Frontal cortex (tissue), 3 donors: ENCODE measurements at regions not wholly inside any gene's neighbourhood (a gene's known extent, or its start where the extent isn't known, plus 50 kb on each side); places are given as distances from the start of the nearest gene placed in this dataset.

ENCODE experiments used
- DNase-seq, 2 donors: peaks; one replicate each; pipeline ENCODE4 v3.0.0; 2012; ENCODE audit warnings: low spot score in 2 of 2
- FAIRE-seq: peaks from 2 replicates; lab custom pipeline; 2012; peaks lifted over from hg19 to GRCh38; lab: Jason Lieb, UNC
- donor health status: control.
- donor health status: control.
- donor health status: control.

DNA sequence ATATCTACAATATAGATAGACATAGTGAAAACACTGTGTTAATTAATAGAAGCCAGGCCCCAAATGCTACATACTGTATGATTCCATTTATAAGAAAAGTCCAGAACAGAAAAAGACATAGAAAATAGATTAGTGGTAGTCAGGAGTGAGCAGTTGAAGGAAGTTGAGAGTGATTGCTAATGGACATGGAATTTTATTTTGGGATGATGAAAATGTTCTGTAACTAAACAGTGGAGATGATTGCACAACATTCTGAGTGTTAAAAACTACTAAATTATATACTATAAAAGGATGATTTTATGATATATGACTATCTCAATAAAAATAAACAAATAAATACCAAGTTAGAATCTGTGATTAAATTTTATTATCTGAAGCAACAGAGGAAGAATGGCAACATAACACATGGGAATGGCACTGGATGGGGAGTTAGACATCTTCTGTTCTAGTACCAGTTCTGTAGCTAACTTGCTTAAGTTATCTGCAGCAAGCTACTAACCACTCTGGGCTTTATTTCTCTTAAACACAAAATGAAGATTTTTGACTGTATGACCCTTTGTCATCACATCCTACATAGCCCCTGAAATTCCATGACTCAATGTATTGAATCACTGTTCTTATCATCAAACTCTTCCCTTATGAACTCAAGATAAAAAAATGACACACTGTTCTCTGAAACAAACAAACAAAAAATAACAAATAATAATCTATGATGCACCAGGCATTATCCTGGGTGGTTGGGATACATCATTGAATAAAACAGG lies 612.7 kb downstream of the TBL1XR1 start:
- no peak for DNase-seq
- FAIRE-seq, result no peak

DNA sequence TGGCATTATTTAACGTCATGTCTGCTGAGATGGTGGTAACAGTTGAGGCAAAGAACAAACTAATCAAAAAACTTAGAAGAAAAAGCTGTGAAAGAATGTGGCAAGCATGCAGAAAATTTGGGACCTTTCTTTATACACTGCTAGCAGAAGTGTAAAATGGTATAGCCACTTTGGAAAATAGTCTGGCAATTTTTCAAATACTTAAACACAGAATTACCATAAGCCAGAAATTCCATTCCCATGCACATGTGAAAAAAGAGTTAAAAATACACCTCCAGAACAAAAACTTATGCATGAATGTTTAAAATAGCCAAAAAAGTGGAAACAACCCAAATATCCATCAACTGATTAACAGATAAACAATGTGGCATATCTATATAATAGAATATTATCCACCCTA lies 613.3 kb downstream of the TBL1XR1 start:
- FAIRE-seq (no peak), DNase-seq (no peak)

DNA sequence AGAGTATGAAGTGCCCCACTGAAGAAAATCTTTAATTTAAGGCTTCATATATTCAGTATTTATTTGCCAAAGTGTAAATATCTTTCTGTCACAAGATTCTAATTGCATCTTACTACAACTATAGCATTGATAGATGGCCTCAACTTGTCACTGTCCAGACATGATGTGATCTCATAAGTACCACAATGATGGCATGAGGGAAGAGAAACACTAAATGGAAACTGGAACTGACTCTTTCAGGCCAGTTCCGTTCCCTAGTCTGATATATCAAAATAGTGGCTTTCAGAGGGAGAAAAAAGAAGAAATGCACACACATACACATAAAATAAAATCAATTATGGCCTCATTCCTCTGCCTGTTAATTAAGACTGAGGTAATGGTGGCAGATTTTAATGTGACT lies 615.7 kb downstream of the TBL1XR1 start:
- FAIRE-seq (no peak), DNase-seq (no peak)

DNA sequence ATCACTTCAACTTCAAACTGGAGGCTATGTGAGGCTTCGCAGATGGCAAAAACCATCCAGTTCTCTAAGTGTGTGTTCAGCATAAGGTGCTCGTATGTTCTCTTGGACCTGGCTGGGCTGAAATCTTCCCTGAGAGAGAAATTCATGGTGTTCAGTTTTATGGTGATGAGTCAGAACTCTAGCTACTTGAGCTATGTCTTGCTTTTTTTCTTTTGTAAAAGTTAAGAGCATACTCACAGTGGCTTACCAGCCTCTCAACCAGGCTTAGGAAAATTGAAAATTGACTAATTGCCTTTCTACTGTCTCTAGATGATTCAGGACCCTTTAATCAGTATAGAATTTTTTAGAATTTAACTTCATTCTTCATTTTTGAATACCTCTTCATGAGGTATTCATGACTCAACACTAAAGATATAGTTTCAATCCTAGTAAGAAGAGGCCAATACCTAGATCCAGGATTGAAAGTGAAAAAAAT lies 617.5 kb downstream of the TBL1XR1 start:
- no peak for FAIRE-seq
- no peak for DNase-seq

DNA sequence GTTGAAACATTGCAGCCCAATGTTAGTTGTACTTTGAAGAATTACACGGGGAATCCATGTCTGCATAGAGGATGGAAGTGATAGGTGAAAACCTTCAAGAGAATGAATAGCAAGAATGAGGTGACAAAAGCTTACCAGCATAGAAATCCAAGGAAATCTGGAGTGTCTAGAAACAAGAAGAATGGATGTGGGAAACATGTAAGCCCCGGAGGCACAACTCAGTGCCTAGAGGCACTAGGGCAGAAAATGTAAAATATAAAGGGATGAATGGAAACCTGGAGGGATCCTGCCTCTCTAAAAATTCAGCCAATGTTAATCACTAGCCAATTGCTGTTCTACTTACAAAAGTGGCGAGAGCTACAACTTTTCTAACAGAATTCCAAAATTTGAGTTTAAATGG lies 619.0 kb downstream of the TBL1XR1 start:
- no peak for FAIRE-seq
- DNase-seq, result no peak

DNA sequence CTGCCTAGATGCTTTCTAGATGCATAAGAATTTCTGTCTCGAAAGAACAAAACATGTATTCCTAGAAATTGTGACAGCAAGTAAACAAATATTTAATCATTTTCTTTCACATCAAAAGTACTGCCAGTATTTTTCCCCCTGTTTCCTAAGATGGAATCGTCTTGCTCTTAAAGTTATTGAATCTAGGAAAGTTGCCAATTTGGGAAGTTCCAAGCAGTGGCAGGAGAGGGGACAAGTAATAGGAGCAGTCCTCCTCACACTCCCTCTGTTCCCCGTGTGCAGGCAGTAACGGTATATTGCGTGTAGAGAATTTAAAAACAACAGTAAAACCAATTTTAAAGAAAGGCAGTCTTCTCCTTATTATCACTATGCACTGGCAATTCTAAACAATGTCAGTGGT lies 619.8 kb downstream of the TBL1XR1 start:
- FAIRE-seq, result no peak
- no peak for DNase-seq

DNA sequence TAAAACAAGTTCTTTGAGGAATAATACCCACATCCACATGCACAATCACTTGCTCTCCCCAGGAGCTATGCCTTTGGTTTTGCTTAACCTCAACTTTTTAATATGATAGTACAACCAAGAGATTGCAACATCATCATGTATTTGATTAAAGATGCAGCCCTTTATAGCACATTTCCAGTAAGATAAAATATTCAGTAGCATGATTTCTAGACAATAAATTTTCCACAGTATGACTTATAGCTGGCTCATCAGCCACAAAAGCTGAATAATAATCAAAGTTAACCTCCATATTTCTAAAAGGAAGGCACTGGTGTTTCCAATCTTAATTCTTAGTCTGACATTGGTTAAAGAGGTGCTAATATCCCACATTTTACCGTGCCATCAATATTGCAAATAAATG lies 622.5 kb downstream of the TBL1XR1 start:
- DNase-seq (no peak), FAIRE-seq (no peak)

DNA sequence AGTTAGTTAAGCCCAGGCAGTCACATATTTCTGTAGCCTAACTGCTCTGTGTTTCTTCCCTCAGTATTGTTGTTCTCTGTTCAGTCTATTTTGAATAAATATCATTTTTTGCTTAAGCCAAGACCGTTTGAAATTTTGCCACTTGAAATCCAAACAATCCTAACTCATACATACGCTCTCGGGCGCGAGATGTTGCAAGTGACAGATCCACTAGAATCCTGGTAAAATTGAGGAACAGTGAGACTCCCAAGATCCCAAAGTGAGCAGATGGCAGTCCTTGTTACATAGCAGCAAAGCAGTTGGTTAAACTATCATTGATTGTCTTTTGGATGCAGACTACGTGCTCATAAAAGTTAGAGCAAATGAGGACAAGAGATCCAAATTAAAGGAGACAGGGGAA lies 625.4 kb downstream of the TBL1XR1 start:
- DNase-seq (no peak), FAIRE-seq (no peak)

DNA sequence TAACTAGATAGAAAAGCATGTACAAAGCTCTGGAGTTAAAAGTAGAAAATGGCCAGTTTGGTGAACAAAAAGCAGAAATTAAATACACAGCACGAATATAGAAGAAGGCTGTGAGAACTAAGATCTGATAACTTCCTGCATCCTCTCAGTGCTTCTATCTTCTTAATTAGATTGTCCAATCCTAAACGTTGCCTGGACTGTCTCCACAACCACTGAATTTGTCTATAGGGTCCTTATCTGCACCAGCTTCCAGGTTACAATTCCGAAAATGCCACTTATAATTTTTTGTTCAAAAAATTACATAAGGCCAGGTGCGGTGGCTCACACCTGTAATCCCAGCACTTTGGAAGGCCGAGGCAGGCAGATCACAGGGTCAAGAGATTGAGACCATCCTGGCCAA lies 626.3 kb downstream of the TBL1XR1 start:
- DNase-seq, result no peak
- no peak for FAIRE-seq

DNA sequence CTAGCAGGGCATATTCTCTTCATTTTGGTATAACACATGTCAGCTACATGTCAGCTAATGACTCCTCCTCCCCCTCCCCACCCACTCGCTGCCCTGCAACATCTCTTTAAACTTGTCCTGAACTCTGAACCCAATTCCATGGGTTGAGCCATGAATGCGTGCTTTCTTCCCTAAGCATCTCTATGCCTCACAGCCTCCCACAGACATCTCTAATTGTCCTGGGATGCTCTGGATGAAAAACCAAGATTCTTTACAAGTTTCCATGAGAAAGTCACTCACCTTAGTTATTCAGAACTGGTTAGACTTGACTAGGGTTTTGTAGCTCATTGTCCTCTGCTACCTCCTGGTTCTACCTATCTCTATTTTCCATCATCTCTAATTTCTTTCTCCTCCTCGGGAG lies 629.1 kb downstream of the TBL1XR1 start:
- FAIRE-seq, result no peak

DNA sequence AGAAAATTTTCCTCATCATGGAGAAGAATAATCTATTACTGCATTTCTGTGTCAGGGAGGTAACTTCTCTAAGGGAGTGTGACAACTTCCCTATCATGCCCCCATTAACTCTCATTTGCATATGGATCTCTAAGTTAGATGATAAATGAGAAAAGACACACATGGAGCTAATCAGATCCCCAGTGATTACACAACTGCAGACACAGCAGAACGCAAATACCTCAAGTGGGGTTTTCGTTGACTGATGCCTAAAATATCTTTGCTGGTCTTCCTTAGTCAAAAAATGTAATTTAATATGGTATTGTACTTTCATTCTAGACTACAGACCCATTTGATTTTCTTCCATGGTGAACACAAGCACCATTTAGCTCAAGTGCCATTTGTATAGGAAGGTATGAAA lies 630.5 kb downstream of the TBL1XR1 start:
- FAIRE-seq (no peak), DNase-seq (no peak)

More for the DNA sequence above, 629.1 kb downstream of the TBL1XR1 start:
- no peak for DNase-seq

DNA sequence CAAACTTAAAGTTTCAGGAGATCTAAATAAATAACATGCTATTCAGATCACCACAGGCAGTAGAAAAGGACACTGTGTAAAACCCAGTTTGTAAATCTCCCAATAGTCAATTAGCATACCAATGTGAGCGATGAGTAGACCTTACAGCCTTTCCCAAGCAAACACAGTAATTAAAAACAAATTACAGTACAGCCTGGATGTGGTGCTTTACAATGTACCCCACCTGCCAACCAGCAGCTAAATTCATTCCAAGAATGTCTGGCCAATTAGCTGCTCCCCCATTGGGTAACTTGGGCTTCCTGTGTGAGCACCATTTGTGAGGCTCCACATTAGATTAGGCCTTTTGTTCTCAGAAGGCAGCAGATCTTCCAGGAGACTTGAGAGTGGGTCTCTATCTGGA lies 635.0 kb downstream of the TBL1XR1 start:
- FAIRE-seq (no peak), DNase-seq (no peak)

DNA sequence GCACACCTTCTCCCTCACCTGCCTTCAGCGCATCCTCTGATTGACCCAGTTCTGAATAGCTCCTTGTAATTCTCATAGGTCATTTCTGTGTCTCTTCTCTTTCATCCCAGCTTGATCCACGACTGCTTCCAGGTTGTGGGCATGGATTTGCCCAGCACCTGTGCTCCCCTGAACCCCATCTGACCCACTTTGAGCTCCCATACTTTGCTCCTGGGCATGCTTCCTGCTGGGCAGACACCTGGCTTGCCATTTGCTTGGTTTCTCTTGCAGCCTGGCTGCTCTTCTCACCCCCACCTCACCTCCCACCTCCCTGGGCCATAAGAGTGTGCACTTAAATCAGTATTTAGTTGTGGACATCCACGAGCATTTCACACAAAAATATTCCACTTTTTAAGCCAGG lies 635.5 kb downstream of the TBL1XR1 start:
- DNase-seq (no peak), FAIRE-seq (no peak)

DNA sequence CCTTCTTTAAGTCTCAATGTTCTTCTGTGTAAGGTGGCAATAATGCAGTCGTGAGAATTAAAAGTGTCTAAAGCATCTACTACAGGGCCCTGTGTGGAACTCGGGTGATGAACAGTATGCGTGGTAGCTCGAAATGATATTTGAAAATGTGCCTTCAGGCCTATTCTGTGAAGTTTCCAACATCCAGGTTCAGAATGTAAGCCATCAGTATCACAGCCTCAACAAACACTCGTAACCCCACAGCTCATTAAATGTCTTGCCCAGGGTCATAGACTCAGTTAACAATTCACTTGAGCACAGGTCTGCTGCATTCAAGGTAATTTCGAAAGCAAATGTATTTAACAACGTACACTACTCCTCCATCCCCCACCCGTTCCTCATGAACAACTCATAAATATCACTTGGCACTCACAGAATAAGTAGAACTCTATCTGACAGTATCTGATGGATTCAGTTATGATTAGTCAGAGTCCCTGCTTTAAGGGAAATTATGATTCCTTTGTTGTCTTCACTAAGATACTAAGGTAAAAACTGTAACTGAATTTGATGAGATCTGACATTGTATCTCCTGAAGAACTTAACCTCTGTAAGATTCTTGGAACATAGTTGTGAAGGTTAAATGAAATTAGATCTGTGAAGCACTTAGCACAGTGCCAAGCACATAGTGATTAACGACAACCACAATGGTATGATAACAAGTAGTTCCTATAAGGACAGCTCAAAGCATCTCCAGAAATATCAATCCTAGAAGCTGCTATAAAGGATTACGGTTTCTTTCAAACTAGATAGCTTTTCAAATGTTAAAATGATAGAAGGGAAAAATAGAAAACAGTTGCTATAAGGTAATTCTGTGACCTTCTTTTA lies 642.3 kb downstream of the TBL1XR1 start:
- DNase-seq (no peak), FAIRE-seq (no peak)

DNA sequence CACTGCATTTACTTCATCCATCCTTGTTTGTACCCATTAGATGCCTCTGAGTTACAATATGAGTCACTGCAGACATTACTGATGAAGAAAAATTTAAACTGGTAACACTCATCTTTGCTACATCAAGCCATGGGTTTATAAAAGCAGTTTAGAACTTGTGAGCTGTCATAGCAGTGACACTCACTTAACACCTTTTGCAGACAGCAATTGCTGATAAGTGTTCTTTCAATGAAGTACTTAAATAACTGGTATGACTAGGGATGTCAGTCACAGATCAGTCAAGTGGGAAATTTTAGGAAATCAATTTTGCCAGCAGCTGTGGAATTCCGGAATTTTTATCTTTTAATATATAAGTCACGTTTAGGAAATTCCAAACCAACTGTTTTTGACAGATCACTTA lies 643.0 kb downstream of the TBL1XR1 start:
- FAIRE-seq (no peak), DNase-seq (no peak)

DNA sequence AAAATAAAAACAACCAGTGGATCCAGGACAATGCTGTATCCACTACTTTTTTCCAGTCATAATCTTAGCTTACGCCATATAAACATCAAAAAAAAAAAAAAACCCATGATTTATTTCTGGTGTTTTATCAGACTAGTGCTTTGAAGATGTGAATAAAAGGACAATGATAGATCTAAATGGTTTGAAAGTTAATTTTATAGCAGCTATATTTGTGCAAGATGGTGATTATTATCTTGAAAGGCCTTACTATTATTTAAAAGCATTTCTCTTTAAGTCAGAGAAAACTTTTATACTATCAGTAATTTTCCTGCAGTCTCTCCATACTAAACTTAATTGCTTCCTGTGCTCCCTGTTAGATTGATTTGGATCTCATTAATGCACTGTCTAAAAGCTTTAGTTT lies 670.3 kb downstream of the TBL1XR1 start:
- no peak for DNase-seq
- no peak for FAIRE-seq

DNA sequence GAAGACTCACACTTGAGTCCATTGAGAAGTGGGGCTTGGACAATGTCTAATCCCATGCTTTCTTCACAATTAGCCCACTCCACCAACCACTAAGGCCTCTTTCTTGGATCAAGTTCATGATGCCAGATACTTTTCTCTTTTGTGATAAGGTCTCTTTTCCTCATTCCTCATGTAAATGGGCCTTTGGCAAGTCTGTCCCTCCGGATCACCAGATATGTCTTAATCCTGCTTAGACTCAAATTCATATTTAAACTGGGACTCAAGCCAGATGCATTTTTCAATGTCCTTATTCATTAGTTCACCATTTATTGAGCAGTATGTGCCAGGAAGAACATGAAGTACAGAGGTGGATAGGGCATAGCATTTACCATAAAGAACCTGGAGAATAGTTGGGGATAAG lies 671.1 kb downstream of the TBL1XR1 start:
- DNase-seq, result no peak
- FAIRE-seq, result no peak

DNA sequence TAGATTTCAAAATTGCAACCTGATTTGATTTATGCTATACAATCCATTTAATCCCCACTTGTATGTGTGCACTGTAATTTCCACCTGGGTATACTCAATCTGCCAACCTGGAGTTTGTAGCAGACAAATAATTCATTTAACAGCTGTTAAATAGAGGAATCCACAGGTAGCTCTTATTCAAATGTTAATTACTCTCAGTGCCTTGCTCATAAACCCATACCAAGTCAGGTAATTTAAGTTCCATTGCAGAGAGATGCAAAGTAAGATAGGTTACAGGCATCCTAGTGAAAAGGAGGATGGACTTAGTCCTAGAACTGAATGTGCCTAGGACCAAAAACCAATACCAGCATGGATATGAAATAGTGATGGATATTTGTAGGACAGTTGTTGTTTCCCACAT lies 674.2 kb downstream of the TBL1XR1 start:
- DNase-seq (no peak), FAIRE-seq (no peak)

DNA sequence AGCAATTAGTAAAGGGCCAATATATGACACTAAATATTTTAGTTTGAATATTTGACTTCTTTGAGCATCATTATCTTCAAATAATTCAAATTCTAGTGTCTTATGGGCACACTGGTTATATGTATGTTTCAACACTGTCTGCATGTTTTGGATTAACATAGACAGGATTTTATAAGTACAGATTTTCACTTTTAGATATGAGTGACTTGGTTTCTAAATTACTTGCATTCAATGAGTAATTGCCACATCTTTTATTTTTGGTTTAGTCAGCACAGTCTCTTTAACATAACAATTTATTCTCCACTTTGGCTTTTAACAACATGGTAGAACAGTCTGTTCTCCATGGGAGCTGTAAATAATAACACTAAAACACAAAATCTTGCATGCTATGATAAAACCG lies 674.8 kb downstream of the TBL1XR1 start:
- no peak for DNase-seq
- FAIRE-seq, result no peak

DNA sequence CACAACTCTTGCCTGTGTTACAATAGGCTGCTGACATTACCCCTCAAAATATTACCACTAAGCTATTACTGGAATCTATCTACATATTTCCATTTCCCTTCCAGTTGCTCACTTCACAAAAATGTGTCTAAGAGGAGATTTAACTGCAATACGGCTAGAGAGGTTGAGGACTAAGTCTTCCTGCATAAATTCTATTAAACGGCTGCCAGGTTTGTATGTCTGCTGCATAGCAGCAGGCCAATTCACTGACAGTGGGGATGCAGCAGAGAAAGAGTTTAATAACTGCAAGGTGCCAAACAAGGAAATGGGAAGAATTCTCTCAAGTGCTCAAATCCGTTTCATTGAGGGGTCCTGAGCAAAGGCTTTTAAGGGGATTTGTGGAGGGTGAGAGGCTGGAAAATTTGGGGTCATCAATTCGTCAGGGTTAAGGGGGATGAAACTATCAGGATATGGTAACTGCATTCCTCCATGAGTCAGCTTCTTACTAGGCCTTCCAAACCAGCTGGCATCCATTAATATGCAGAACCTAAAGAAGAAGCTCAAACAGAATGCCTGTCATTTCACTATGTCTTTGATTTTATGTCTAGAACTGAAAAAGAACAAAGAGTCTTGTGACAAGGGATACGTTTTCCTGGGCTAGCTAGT lies 675.6 kb downstream of the TBL1XR1 start:
- FAIRE-seq (no peak), DNase-seq (no peak)

DNA sequence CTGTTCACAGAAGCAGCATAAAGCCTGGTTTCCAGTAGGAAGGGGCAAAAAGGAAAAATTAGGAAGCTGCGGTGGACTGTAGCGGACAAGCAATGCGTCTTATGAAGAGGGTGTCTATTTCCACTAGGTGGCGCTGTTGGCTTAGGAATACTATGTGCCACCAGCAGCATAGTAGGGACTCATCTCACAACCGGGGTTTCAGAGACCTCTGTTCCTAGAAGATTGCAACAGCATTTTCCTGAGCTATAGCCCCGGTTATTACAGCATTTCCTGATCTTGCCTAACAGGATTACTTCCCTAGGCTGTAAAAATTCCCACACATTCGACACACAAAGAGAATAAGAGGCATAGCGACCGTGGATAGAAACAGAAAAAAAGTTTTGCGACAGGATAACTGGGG lies 683.0 kb downstream of the TBL1XR1 start:
- no peak for FAIRE-seq
- DNase-seq, result no peak
